ENCODE measurements at regions not wholly inside any gene's neighbourhood (a gene's known extent, or its start where the extent isn't known, plus 50 kb on each side); places are given as distances from the start of the nearest gene placed in this dataset.
"Not testable (repeated sequence)": the region's sequence is repeated elsewhere in the genome, so short reads cannot be mapped to it uniquely, and the experiment has no call there.

GRCh38 chr16:60641067-60641665 lies 1395.1 kb downstream of the CDH8 start:
- H3F3A ChIP-seq (replicated peaks; ENCODE audit: insufficient read depth): no peaks in the 10 kb centered on the region
- no peak for DNase-seq

GRCh38 chr16:60640038-60640437 lies 1396.2 kb downstream of the CDH8 start:
- Histone ChIP-seq H3K4me3 (ENCODE audit: low read depth in 2 of 2, low read length in 1 of 2) (no peak overlapping the region), H3K27ac (ENCODE audit: low read depth in 2 of 2, low read length in 1 of 2) (no peak overlapping the region), H3K27me3 (ENCODE audit: insufficient read depth) (no peaks in the 10 kb centered on the region), H3K79me2 (ENCODE audit: insufficient read depth) (no peaks in the 10 kb centered on the region), H3K36me3 (replicated peaks in 1 of 2; ENCODE audit: control insufficient read depth in 1 of 2, insufficient read depth in 2 of 2, low read length in 1 of 2) (no peaks in the 10 kb centered on the region), H3K9ac (no peak overlapping the region), H4K20me1 (ENCODE audit: insufficient read depth) (no peaks in the 10 kb centered on the region), H3K4me2 (no peak overlapping the region), H3K9me3 (no peaks in the 10 kb centered on the region), H3F3A (replicated peaks; ENCODE audit: insufficient read depth) (no peaks in the 10 kb centered on the region), H3K9me2 (no peaks in the 10 kb centered on the region), H3K4me1 (ENCODE audit: control insufficient read depth in 1 of 2, insufficient read depth in 2 of 2, low read depth in 1 of 2, low read length in 1 of 2) (no peaks in the 10 kb centered on the region), H2AFZ (ENCODE audit: low read depth) (no peak overlapping the region)
- CTCF ChIA-PET: no interaction called here
- DNase-seq: no peak
- TF ChIP-seq REST (IDR thresholded peaks at IDR 0.05; ENCODE audit: low read depth, low read length) (no peak), TEAD4 (IDR thresholded peaks at IDR 0.05; ENCODE audit: borderline replicate concordance, insufficient read depth) (no peak), RXRA (IDR thresholded peaks at IDR 0.05; ENCODE audit: borderline replicate concordance, low read depth) (no peak)
- WGBS (ENCODE audit: low lambda C conversion rate): 52% methylated on average over 3 of the region's 3 CpGs
- POLR2A ChIA-PET: no interaction called here

More at GRCh38 chr16:60641067-60641665, 1395.1 kb downstream of the CDH8 start:
- H2AFZ ChIP-seq (ENCODE audit: low read depth): no peak overlapping the region
- H3K36me3 ChIP-seq (replicated peaks in 1 of 2; ENCODE audit: control insufficient read depth in 1 of 2, insufficient read depth in 2 of 2, low read length in 1 of 2): no peaks in the 10 kb centered on the region
- H3K4me3 ChIP-seq (ENCODE audit: low read depth in 2 of 2, low read length in 1 of 2): no peak overlapping the region
- H3K9ac ChIP-seq: no peak overlapping the region
- H3K79me2 ChIP-seq (ENCODE audit: insufficient read depth): no peaks in the 10 kb centered on the region
- H3K4me1 ChIP-seq (ENCODE audit: control insufficient read depth in 1 of 2, insufficient read depth in 2 of 2, low read depth in 1 of 2, low read length in 1 of 2): no peaks in the 10 kb centered on the region
- POLR2A ChIA-PET: no interaction called here
- no peaks in the 10 kb centered on the region for H3K9me2 ChIP-seq
- no peaks in the 10 kb centered on the region for H3K9me3 ChIP-seq
- no peak overlapping the region for H3K4me2 ChIP-seq
- TF ChIP-seq FOXJ3 (CRISPR knock-in tag; IDR thresholded peaks at IDR 0.05): no peak
- CTCF ChIA-PET: no interaction called here
- H4K20me1 ChIP-seq (ENCODE audit: insufficient read depth): no peaks in the 10 kb centered on the region
- no peak overlapping the region for H3K27ac ChIP-seq (ENCODE audit: low read depth in 2 of 2, low read length in 1 of 2)
- WGBS (ENCODE audit: low lambda C conversion rate): 73% methylated on average over 17 of the region's 17 CpGs
- H3K27me3 ChIP-seq (ENCODE audit: insufficient read depth): no peaks in the 10 kb centered on the region

- DNase-seq; H3K79me2 ChIP-seq (ENCODE audit: insufficient read depth); POLR2A ChIA-PET; H2AFZ ChIP-seq (ENCODE audit: low read depth); H3K27ac ChIP-seq (ENCODE audit: low read depth in 2 of 2, low read length in 1 of 2); CTCF ChIA-PET; H3K4me3 ChIP-seq (ENCODE audit: low read depth in 2 of 2, low read length in 1 of 2); H3K9me3 ChIP-seq; H3K4me1 ChIP-seq (ENCODE audit: control insufficient read depth in 1 of 2, insufficient read depth in 2 of 2, low read depth in 1 of 2, low read length in 1 of 2); H3K9me2 ChIP-seq; H3K9ac ChIP-seq; H3K27me3 ChIP-seq (ENCODE audit: insufficient read depth); H3F3A ChIP-seq (replicated peaks; ENCODE audit: insufficient read depth); H4K20me1 ChIP-seq (ENCODE audit: insufficient read depth); H3K36me3 ChIP-seq (replicated peaks in 1 of 2; ENCODE audit: control insufficient read depth in 1 of 2, insufficient read depth in 2 of 2, low read length in 1 of 2); H3K4me2 ChIP-seq: not testable (repeated sequence)
- WGBS (ENCODE audit: low lambda C conversion rate): 36% methylated on average over 5 of the region's 5 CpGs
Measured at GRCh38 chr16:60636636-60637035, 1399.6 kb downstream of the CDH8 start.

Measured in SK-N-SH (cell line).